B cell (primary cell): ENCODE measurements at regions not wholly inside any gene's neighbourhood (a gene's known extent, or its start where the extent isn't known, plus 50 kb on each side); places are given as distances from the start of the nearest gene placed in this dataset.

Experiments used
- ATAC-seq: fragments of 200-7000 bp; cut with Tn5 transposase; one replicate; pipeline ENCODE4 v1.10.0; 2021; ENCODE audit warnings: low read depth, mild to moderate bottlenecking, moderate number of reproducible peaks, moderate library complexity
- CTCF ChIA-PET: fragments of 350-600 bp; sonication (Branson Sonifier 250); formaldehyde crosslinking; loops from one replicate; lab custom pipeline; 2021; ENCODE audit warnings: antibody characterized with exemption, inconsistent platforms; lab: Charles Lee
- POLR2A ChIA-PET: fragments of 350-600 bp; sonication (Branson Sonifier 250); formaldehyde crosslinking; loops from one replicate; lab custom pipeline; 2021; ENCODE audit warnings: antibody characterized with exemption; lab: Charles Lee
- DNase-seq: peaks from one replicate; pipeline ENCODE4 v3.0.0; 2013
- H2AFZ ChIP-seq: 2 replicates; pipeline ENCODE4 v1.6.1; 2012; ENCODE audit warnings: mild to moderate bottlenecking, low read depth, low read length; ENCODE audit not compliant: insufficient read depth, poor library complexity, severe bottlenecking
- H3K27ac ChIP-seq, 2 donors: 1 replicate in 1 of 2; 2 replicates in 1 of 2; pipeline ENCODE4 v1.5.1; 2012 to 2013; ENCODE audit warnings: low read length in 2 of 2, mild to moderate bottlenecking in 2 of 2, moderate library complexity in 1 of 2
- H3K27me3 ChIP-seq, 4 experiments: fragments of 200-600 bp in 1 of 4; sonication (generic) in 1 of 4; replicated peaks in 1 of 4; 1 replicate in 2 of 4; 2 replicates in 2 of 4; pipeline versions ENCODE4 v1.6.1 to v1.7.0; 2013 to 2016; ENCODE audit warnings: low read length in 3 of 4, mild to moderate bottlenecking in 2 of 4, mixed read lengths in 1 of 4, moderate library complexity in 1 of 4; ENCODE audit not compliant: insufficient read depth in 4 of 4, control insufficient read depth in 3 of 4; ENCODE audit errors: control extremely low read depth in 1 of 4
- H3K36me3 ChIP-seq, 2 experiments: replicated peaks in 1 of 2; 1 replicate in 1 of 2; 2 replicates in 1 of 2; pipeline versions ENCODE4 v1.6.1 to v1.7.1; 2013; ENCODE audit warnings: low read length in 1 of 2; ENCODE audit not compliant: insufficient read depth in 2 of 2, control insufficient read depth in 1 of 2; ENCODE audit errors: control extremely low read depth in 1 of 2, extremely low read depth in 1 of 2
- H3K4me1 ChIP-seq, 2 donors: fragments of 200-600 bp in 1 of 2; sonication (generic) in 1 of 2; 1 replicate in 1 of 2; 2 replicates in 1 of 2; pipeline versions ENCODE4 v1.5.1 to v1.6.1; 2013 to 2017; ENCODE audit warnings: low read length in 2 of 2; ENCODE audit not compliant: control insufficient read depth in 2 of 2, insufficient read depth in 2 of 2
- H3K4me2 ChIP-seq: replicated peaks from 2 replicates; pipeline ENCODE3; 2012; ENCODE audit warnings: mild to moderate bottlenecking, low read depth, low read length; ENCODE audit not compliant: poor library complexity, severe bottlenecking
- H3K4me3 ChIP-seq, 5 experiments: fragments of 200-600 bp in 1 of 5; sonication (generic) in 1 of 5; 1 replicate in 3 of 5; 2 replicates in 2 of 5; pipeline versions ENCODE4 v1.5.1 to v1.7.0; 2011 to 2016; ENCODE audit warnings: low read length in 4 of 5, mild to moderate bottlenecking in 4 of 5, low read depth in 2 of 5, control low read depth in 1 of 5, moderate library complexity in 1 of 5; ENCODE audit not compliant: insufficient read depth in 1 of 5; ENCODE audit errors: control extremely low read depth in 1 of 5, extremely low read depth in 1 of 5
- H3K79me2 ChIP-seq: fragments of 200-600 bp; sonication (generic); one replicate; pipeline ENCODE4 v1.6.0; 2016; ENCODE audit warnings: low read length; ENCODE audit not compliant: control insufficient read depth, insufficient read depth
- H3K9ac ChIP-seq: fragments of 200-600 bp; sonication (generic); 2 replicates; pipeline ENCODE4 v1.6.1; 2017; ENCODE audit warnings: mild to moderate bottlenecking, low read length, moderate library complexity
- H3K9me3 ChIP-seq, 3 donors: one replicate each; pipeline versions ENCODE4 v1.6.1 to v1.7.1; 2013; ENCODE audit warnings: low read length in 2 of 3; ENCODE audit not compliant: control insufficient read depth in 2 of 3, insufficient read depth in 1 of 3; ENCODE audit errors: control extremely low read depth in 1 of 3
- H4K20me1 ChIP-seq: 2 replicates; pipeline ENCODE4 v1.6.0; 2012; ENCODE audit warnings: mild to moderate bottlenecking, low read length; ENCODE audit not compliant: insufficient read depth, control insufficient read depth, poor library complexity, severe bottlenecking
- H3K27ac Mint-ChIP-seq: one replicate; pipeline ENCODE4 v1.8.0; 2021; ENCODE audit warnings: mixed read lengths
- H3K27me3 Mint-ChIP-seq: one replicate; pipeline ENCODE4 v1.8.0; 2021; ENCODE audit warnings: mixed read lengths
- H3K4me1 Mint-ChIP-seq: one replicate; pipeline ENCODE4 v1.8.0; 2021; ENCODE audit warnings: mixed read lengths
- H3K4me3 Mint-ChIP-seq: one replicate; pipeline ENCODE4 v1.8.0; 2021; ENCODE audit warnings: mixed read lengths
- H3K9me3 Mint-ChIP-seq: one replicate; pipeline ENCODE4 v1.8.0; 2022; ENCODE audit warnings: mixed read lengths; ENCODE audit not compliant: insufficient read depth
- CTCF ChIP-seq: fragments of 200-600 bp; IDR thresholded peaks from one replicate; pipeline ENCODE4 v1.8.0; 2022; ENCODE audit warnings: antibody characterized with exemption, mild to moderate bottlenecking
- EZH2 ChIP-seq: IDR thresholded peaks from 2 replicates; pipeline ENCODE4 v1.6.1; 2012; ENCODE audit warnings: borderline replicate concordance, low read depth, mild to moderate bottlenecking, moderate library complexity, low read length; ENCODE audit not compliant: insufficient read depth, poor library complexity, severe bottlenecking
- WGBS: methylation state at CpG from one replicate; pipeline ENCODE4 v1.1.5; 2013; ENCODE audit warnings: missing lambda C conversion rate; ENCODE audit not compliant: insufficient coverage; 5-methylcytosine and 5-hydroxymethylcytosine counted together
- intact Hi-C: fragments of 100-400 bp; cut with micrococcal nuclease; formaldehyde crosslinking; loops from one replicate; pipeline ENCODE4 v1.10.0; 2022

GRCh38 chr5:133792655-133793054 lies 175.8 kb downstream of the C5orf15 start:
- WGBS, result 83% methylated on average over 1 of the region's 4 CpGs
- H3K4me3 Mint-ChIP-seq, result no peak overlapping the region
- CTCF ChIA-PET, result no interaction called here

GRCh38 chr5:133792024-133792423 lies 176.4 kb downstream of the C5orf15 start:
- Histone ChIP-seq H3K4me2 (no peak overlapping the region), H3K79me2 (no peaks in the 10 kb centered on the region), H3K9me3 (no peaks in the 10 kb centered on the region), H2AFZ (no peak overlapping the region), H4K20me1 (no peaks in the 10 kb centered on the region), H3K4me1 (no peaks in the 10 kb centered on the region), H3K4me3 (no peak overlapping the region), H3K9ac (no peak overlapping the region), H3K27ac (no peak overlapping the region), H3K36me3 (no peaks in the 10 kb centered on the region), H3K27me3 (no peaks in the 10 kb centered on the region)
- Mint-ChIP-seq H3K27ac (no peak overlapping the region), H3K9me3 (no peaks in the 10 kb centered on the region), H3K27me3 (peaks cover 8% of the 10 kb centered on the region), H3K4me3 (no peak overlapping the region), H3K4me1 (no peaks in the 10 kb centered on the region)
- POLR2A ChIA-PET, result no interaction called here
- intact Hi-C loops, result no loop called here
- CTCF ChIA-PET, result no interaction called here
- ATAC-seq, result no peak
- no peak for DNase-seq
- no peak for TF ChIP-seq EZH2
- TF ChIP-seq CTCF, result no peak

More at GRCh38 chr5:133792655-133793054, 175.8 kb downstream of the C5orf15 start:
- Mint-ChIP-seq H3K9me3 (no peaks in the 10 kb centered on the region), H3K27ac (no peak overlapping the region), H3K4me1 (no peaks in the 10 kb centered on the region), H3K27me3 (peaks cover 8% of the 10 kb centered on the region)
- TF ChIP-seq EZH2 (no peak), CTCF (no peak)
- H3K4me3 ChIP-seq, result no peak overlapping the region
- POLR2A ChIA-PET, result no interaction called here
- no peaks in the 10 kb centered on the region for H3K79me2 ChIP-seq
- H3K27me3 ChIP-seq, result no peaks in the 10 kb centered on the region
- no peak overlapping the region for H3K27ac ChIP-seq
- intact Hi-C loops, result no loop called here
- no peaks in the 10 kb centered on the region for H3K4me1 ChIP-seq
- no peak for DNase-seq
- H4K20me1 ChIP-seq, result no peaks in the 10 kb centered on the region
- no peak for ATAC-seq
- no peak overlapping the region for H2AFZ ChIP-seq
- H3K9ac ChIP-seq, result no peak overlapping the region
- H3K36me3 ChIP-seq, result no peaks in the 10 kb centered on the region
- H3K4me2 ChIP-seq, result no peak overlapping the region
- no peaks in the 10 kb centered on the region for H3K9me3 ChIP-seq
